Right cardiac atrium (tissue), 5 donors: ENCODE measurements at regions not wholly inside any gene's neighbourhood (a gene's known extent, or its start where the extent isn't known, plus 50 kb on each side); places are given as distances from the start of the nearest gene placed in this dataset.

Experiments
- ATAC-seq, 2 donors: fragments of 200-7000 bp; cut with Tn5 transposase; one replicate each; pipeline versions ENCODE4 v1.8.0 to v1.9.1; 2020; ENCODE audit warnings: moderate library complexity in 2 of 2, mild to moderate bottlenecking in 1 of 2
- DNase-seq, 3 donors: peaks; one replicate each; pipeline ENCODE4 v3.0.0-alpha.2; 2020
- H3K27ac ChIP-seq: one replicate; pipeline ENCODE4 v1.5.1; 2013; ENCODE audit warnings: mild to moderate bottlenecking, low read length, control low read depth, moderate library complexity
- H3K27me3 ChIP-seq: one replicate; pipeline ENCODE4 v1.6.1; 2013; ENCODE audit not compliant: control insufficient read depth, insufficient read depth
- H3K4me1 ChIP-seq: one replicate; pipeline ENCODE4 v1.6.1; 2013; ENCODE audit warnings: low read length; ENCODE audit not compliant: control insufficient read depth, insufficient read depth
- H3K4me3 ChIP-seq: one replicate; pipeline ENCODE4 v1.5.1; 2013; ENCODE audit warnings: low read length, control low read depth
- H3K9me3 ChIP-seq: one replicate; pipeline ENCODE4 v1.6.1; 2013; ENCODE audit warnings: low read length; ENCODE audit not compliant: control insufficient read depth
- WGBS: extraction: QIAGEN DNeasy Blood & Tissue Kit; methylation state at CpG from one replicate; pipeline ENCODE4 v1.1.7; 2013; 5-methylcytosine and 5-hydroxymethylcytosine counted together
- intact Hi-C, 4 donors: fragments of 100-400 bp; cut with DNase I; formaldehyde crosslinking; loops; one replicate each; pipeline versions ENCODE4 v1.11.0 to v1.14.0; 2022 to 2023
- donor health status: healthy with polysubstance abuse.
- donor health status: DM: no; HTN: yes; CAD: no.
- donor health status: DM: no; HTN: no; CAD: no.
- donor health status: DM: no; HTN: yes; CAD: no; lungs with severe emphysema.
- donor health status: DM: yes; HTN: yes; CAD: no.

DNA sequence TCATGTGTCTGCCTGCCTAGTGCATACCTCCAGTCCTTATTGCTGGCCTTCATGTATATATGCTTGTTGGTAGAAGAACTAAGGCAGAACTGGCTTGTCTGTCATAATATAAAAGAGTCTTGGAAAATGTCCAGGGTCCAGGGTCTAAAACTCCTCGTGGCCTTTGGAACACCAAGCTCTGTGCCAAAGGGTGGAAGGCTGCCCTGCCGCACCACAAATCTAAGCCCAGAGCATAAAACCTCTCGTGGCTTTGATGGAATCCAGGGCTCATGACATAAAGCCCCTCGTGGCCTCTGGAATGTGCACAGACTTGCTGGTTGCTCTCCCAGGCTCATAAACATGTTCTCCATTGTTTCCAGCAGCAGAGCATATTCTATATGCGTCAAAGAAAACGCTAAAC, 107.9 kb downstream of the BBS10 start:
- no peaks in the 10 kb centered on the region for H3K4me1 ChIP-seq
- ATAC-seq, result no peak
- no peaks in the 10 kb centered on the region for H3K9me3 ChIP-seq
- 73% methylated on average over 6 of the region's 6 CpGs for WGBS
- no peaks in the 10 kb centered on the region for H3K27me3 ChIP-seq
- H3K27ac ChIP-seq, result no peak overlapping the region
- no peak for DNase-seq
- H3K4me3 ChIP-seq, result no peak overlapping the region
- intact Hi-C loops, result no loop called here

DNA sequence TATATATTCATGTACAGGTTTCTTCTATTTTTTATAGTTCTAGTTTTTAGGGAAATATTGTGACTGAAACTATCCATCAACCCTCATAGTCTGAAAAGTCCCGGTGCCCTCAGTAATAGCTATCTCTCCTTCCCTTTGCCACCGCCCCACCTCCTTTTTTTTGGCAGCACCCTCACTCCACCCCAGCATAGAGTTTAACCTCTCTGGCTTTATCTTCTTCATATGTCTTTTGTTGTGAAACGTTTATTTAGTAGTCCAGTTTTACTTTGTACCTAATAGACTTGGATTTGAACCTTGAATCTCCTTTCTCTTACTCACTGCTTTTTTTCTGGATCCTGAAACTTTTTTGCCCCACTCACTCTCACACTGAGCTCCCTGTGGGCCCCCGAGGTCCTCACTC, 109.5 kb downstream of the BBS10 start:
- ATAC-seq, result no peak
- intact Hi-C loops, result no loop called here
- no peak for DNase-seq
- 84% methylated on average over 4 of the region's 4 CpGs for WGBS
- Histone ChIP-seq H3K27ac (no peak overlapping the region), H3K4me3 (no peak overlapping the region), H3K4me1 (no peaks in the 10 kb centered on the region), H3K27me3 (no peaks in the 10 kb centered on the region), H3K9me3 (no peaks in the 10 kb centered on the region)

DNA sequence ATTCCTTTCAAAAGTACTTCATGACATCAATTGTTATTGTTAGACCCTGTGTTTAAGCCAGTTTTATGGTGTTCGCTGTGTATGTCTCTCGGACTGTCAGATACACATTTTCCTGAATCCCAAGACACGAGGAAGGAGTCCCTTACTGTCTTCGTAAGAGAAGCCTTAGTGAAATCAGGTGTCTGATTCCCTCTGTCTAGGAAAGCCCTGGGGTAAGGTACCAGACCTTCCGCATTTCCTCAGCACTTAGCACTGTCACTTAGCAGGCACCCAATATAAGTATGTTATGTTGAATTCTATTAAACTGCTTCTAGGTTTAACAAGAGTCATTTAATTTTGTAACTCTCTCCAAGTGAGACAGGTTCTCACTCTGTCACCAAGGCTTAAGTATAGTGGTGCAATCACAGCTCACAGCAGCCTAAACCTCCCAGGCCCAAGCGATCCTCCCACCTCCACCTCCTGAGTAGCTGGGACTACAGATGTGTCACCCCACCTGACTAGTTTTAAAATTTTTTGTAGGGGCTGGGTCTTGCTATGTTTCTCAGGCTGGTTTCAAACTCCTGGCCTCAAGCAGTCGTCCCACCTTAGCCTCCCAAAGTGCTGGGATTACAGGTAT, 111.0 kb downstream of the BBS10 start:
- intact Hi-C loops, result no loop called here

DNA sequence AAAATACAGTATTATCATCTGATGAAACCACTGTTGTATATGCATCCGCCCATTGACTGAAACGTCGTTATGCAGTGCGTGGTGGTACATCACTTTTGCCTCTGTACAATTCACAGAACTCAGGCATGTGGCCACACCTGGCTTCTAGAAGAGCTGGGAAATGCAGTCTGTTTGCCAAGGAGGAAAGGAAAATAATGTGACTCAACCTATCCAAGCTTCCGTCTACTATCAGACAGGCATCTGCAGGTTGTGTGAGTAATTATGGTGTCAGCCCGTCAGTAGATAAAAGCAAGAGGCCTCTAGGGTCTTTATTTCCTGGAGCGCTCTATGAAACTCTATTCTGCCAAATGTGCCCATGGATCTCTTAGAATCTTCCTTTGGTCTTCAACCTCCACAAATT, 111.6 kb downstream of the BBS10 start:
- ATAC-seq, result no peak
- Histone ChIP-seq H3K4me1 (no peaks in the 10 kb centered on the region), H3K27me3 (no peaks in the 10 kb centered on the region), H3K9me3 (no peaks in the 10 kb centered on the region), H3K4me3 (no peak overlapping the region), H3K27ac (no peak overlapping the region)
- intact Hi-C loops, result no loop called here
- DNase-seq, result no peak
- WGBS, result 77% methylated on average over 7 of the region's 7 CpGs

More for the DNA sequence above, 111.0 kb downstream of the BBS10 start:
- ATAC-seq, result no peak
- no peak overlapping the region for H3K4me3 ChIP-seq
- DNase-seq, result no peak
- H3K27ac ChIP-seq, result no peak overlapping the region
- 89% methylated on average over 7 of the region's 7 CpGs for WGBS
- no peaks in the 10 kb centered on the region for H3K27me3 ChIP-seq
- no peaks in the 10 kb centered on the region for H3K9me3 ChIP-seq
- no peaks in the 10 kb centered on the region for H3K4me1 ChIP-seq

DNA sequence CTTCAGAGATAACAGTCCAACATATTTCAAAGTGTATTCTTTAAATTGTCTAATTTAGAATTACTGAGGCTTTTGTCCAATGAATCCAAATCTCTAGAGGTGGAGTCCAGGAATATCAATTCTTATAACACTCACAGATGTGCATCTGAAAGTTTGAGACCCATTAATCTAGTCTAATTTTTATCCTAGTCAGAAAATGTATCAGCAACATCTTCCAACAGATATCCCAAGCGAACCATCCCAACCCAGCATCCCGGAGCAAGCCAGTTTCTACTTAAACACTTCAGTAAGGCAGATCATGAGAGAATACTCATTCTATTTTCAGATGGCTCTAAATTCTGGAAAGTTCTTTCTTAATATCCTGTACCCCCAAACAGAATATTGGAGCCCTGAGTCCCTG, 113.5 kb downstream of the BBS10 start:
- no peak for ATAC-seq
- 94% methylated on average over 2 of the region's 2 CpGs for WGBS

DNA sequence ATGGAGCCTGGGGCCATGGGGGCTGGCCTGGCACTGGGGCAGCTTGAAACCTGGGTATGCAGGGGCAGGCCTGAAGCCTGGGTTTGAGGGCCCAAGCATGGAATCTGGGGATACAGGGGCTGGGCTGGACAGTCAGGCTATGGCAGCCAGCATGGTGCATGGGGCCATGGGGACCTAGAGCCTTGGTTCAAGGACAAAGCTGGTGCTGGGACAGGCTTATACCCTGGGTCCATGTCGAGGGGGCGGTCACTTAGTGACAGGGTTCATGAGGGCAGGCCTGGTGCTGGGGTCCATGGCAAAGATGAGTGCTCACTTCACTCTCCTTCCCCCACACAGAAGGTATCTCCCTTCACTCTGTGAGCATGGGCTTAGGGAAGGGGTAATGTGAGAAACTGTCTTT, 116.2 kb downstream of the BBS10 start:
- intact Hi-C loops, result no loop called here
- Histone ChIP-seq H3K4me3 (no peak overlapping the region), H3K27me3 (no peaks in the 10 kb centered on the region), H3K9me3 (no peaks in the 10 kb centered on the region), H3K4me1 (no peaks in the 10 kb centered on the region), H3K27ac (no peak overlapping the region)
- ATAC-seq, result no peak
- no peak for DNase-seq
- WGBS, result 93% methylated on average over 2 of the region's 2 CpGs

More for the DNA sequence above, 113.5 kb downstream of the BBS10 start:
- no peak for DNase-seq
- H3K4me3 ChIP-seq, result no peak overlapping the region
- H3K4me1 ChIP-seq, result no peaks in the 10 kb centered on the region
- H3K27ac ChIP-seq, result no peak overlapping the region
- intact Hi-C loops, result no loop called here
- H3K9me3 ChIP-seq, result no peaks in the 10 kb centered on the region
- no peaks in the 10 kb centered on the region for H3K27me3 ChIP-seq

DNA sequence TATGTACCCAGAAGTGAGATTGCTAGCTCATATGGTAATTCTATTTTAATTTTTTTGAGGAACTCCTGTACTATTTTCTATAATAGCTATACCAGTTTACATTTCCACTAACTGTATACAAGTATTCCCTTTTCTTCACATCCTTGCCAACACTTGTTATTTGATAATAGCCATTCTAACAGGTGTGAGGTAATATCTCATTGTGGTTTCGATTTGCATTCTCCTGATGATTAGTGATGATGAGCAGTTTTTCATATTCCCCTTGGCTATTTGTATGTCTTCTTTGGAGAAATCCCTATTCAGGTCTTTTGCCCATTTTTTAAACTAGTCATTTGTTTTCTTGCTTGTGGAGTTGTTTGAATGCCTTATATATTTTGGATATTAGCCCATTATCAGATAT, 121.3 kb downstream of the BBS10 start:
- Histone ChIP-seq H3K4me3 (no peak overlapping the region), H3K27ac (no peak overlapping the region), H3K4me1 (no peaks in the 10 kb centered on the region), H3K9me3 (no peaks in the 10 kb centered on the region), H3K27me3 (no peaks in the 10 kb centered on the region)
- 81% methylated on average over 1 of the region's 1 CpG for WGBS
- ATAC-seq (no peak), DNase-seq (no peak)
- intact Hi-C loops, result no loop called here

DNA sequence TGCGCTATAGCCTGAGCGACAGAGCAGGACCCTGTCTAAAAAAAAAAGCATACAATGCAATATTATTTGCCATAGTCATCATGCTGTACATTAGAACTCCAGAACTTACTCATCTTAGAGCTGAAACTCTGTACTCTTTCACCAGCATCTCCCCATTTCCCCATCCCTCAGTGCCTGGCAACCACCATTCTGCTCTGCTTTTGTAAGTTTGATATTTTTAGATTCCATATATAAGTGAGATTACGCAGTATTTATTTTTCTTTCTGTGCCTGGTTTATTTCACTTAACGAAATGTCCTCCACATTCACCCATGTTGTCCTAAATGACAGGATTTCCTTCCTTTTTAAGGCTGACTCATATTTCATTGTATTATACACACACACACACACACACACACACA, 121.8 kb downstream of the BBS10 start:
- no peaks in the 10 kb centered on the region for H3K4me1 ChIP-seq
- H3K4me3 ChIP-seq, result no peak overlapping the region
- no peaks in the 10 kb centered on the region for H3K27me3 ChIP-seq
- H3K9me3 ChIP-seq, result no peaks in the 10 kb centered on the region
- WGBS, result 60% methylated on average over 4 of the region's 4 CpGs
- no peak overlapping the region for H3K27ac ChIP-seq
- no peak for ATAC-seq
- DNase-seq, result no peak
- intact Hi-C loops, result no loop called here

DNA sequence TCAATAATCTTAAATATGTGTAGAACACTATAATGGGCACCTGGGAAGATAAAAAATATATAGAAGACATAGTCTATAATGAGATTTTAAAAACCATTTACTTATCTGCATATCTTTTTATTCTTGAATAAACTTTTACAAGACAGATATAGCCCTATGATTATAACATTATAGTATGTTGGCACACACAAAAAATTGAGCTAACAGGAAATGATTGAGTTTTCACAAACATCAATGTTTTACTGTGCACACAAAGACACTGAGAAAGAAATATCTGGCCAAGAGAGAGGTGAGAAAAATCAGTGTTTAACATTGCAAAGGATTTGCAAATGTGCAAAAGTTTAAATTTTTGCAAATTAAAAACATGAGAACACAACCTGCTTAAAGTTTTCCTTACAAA, 124.3 kb downstream of the BBS10 start:
- intact Hi-C loops, result no loop called here
- H3K27ac ChIP-seq, result no peak overlapping the region
- no peak overlapping the region for H3K4me3 ChIP-seq
- DNase-seq, result no peak
- H3K4me1 ChIP-seq, result no peaks in the 10 kb centered on the region
- no peaks in the 10 kb centered on the region for H3K27me3 ChIP-seq
- no peaks in the 10 kb centered on the region for H3K9me3 ChIP-seq
- ATAC-seq, result no peak

DNA sequence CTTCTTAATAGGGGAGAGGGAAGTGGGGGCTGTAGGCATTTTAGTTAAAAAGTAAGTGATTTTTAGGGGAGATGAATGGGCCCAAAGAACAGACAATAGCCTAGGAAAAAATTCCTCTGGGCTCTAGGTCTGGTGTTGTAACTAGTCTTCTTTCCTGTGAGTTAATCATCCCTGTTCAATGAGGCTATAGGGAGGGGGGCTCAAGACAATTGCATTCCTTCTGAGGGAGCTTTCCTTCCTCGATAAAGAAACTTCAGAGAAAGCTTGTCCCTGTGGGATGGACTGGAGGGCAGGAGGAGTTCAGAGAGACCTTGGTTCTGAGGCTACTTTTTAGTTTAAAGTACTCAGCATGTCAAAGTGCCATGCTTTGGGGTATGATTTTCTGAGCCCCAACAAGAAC, 127.2 kb downstream of the BBS10 start:
- intact Hi-C loops, result no loop called here
- Histone ChIP-seq H3K9me3 (no peaks in the 10 kb centered on the region), H3K27me3 (no peaks in the 10 kb centered on the region), H3K27ac (no peak overlapping the region), H3K4me3 (no peak overlapping the region), H3K4me1 (peaks cover 1% of the 10 kb centered on the region)
- ATAC-seq (no peak), DNase-seq (no peak)
- WGBS, result 37% methylated on average over 1 of the region's 1 CpG

DNA sequence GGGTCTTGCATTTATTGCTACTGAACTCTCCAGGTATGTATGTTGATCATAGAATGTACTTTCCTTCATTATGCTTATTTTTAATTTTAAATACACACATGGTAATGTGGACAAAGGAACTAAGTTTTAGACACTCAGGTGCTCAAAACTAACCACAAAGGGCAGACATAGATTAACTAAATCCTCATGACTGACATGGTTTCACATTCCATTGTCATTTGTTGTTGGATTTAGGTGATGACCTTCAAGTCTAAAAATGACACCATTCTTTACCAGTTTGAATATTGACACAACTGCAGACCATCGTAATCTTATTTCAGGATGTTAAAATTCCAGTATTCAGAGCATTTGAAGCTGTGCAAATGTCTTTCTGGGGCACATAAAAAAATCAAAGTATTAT, 128.4 kb downstream of the BBS10 start:
- intact Hi-C loops, result no loop called here
- DNase-seq (no peak), ATAC-seq (no peak)
- H3K9me3 ChIP-seq, result no peaks in the 10 kb centered on the region
- H3K27me3 ChIP-seq, result no peaks in the 10 kb centered on the region
- peaks cover 1% of the 10 kb centered on the region for H3K4me1 ChIP-seq
- no peak overlapping the region for H3K4me3 ChIP-seq
- H3K27ac ChIP-seq, result no peak overlapping the region
- WGBS, result 85% methylated on average over 1 of the region's 1 CpG
